Nephron progenitor cell (in vitro differentiated cells): ENCODE measurements at regions not wholly inside any gene's neighbourhood (a gene's known extent, or its start where the extent isn't known, plus 50 kb on each side); places are given as distances from the start of the nearest gene placed in this dataset.
A peak's percentile ranks its signal among the peaks of the same experiment; 100 is the strongest.
"Not testable (repeated sequence)": the region's sequence is repeated elsewhere in the genome, so short reads cannot be mapped to it uniquely, and the experiment has no call there.

ENCODE experiments used
- DNase-seq: peaks from one replicate; pipeline ENCODE4 v3.0.0; 2021
- H3K27ac Mint-ChIP-seq: 2 replicates; pipeline ENCODE4 v1.8.0; 2021; ENCODE audit warnings: mild to moderate bottlenecking, moderate library complexity, mixed read lengths
- H3K27me3 Mint-ChIP-seq: 2 replicates; pipeline ENCODE4 v1.8.0; 2021; ENCODE audit warnings: mild to moderate bottlenecking, low read depth, mixed read lengths; ENCODE audit not compliant: poor library complexity
- H3K36me3 Mint-ChIP-seq: 2 replicates; pipeline ENCODE4 v1.8.0; 2021; ENCODE audit warnings: low read depth, mixed read lengths
- H3K4me1 Mint-ChIP-seq: 2 replicates; pipeline ENCODE4 v1.8.0; 2021; ENCODE audit warnings: mixed read lengths
- H3K4me3 Mint-ChIP-seq: 2 replicates; pipeline ENCODE4 v1.8.0; 2021; ENCODE audit warnings: mild to moderate bottlenecking, moderate library complexity, mixed read lengths
- H3K9me3 Mint-ChIP-seq: 2 replicates; pipeline ENCODE4 v1.8.0; 2021; ENCODE audit warnings: mild to moderate bottlenecking, moderate library complexity, mixed read lengths
- CTCF ChIP-seq: fragments of 200-600 bp; sonication (generic); IDR thresholded peaks from 2 replicates; pipeline ENCODE4 v1.5.0; 2021; ENCODE audit warnings: antibody characterized with exemption

DNA sequence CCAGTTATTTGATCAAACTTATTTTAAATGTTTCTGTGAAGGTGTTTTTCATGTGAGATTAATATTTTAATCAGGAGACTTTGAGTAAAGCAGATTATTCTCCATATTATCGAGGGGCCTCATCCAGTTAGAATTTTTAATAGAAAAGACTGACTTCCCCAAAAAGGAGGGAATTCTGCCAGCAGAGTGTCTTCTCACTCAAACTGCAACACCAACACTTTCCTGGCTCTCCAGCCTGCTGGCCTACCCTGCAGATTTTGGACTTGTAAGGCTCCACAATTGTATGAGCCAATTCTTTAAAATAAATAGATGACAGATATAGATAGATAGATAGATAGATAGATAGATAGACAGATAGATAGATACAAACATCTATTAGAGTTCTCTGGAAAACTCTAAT, 155.7 kb downstream of the SEC23A start:
- Mint-ChIP-seq H3K4me1 (peaks cover 5% of the 10 kb centered on the region), H3K27me3 (no peaks in the 10 kb centered on the region), H3K9me3 (peaks cover 4% of the 10 kb centered on the region), H3K4me3 (no peak overlapping the region), H3K27ac (no peak overlapping the region), H3K36me3 (no peaks in the 10 kb centered on the region)
- TF ChIP-seq CTCF: no peak
- no peak for DNase-seq

DNA sequence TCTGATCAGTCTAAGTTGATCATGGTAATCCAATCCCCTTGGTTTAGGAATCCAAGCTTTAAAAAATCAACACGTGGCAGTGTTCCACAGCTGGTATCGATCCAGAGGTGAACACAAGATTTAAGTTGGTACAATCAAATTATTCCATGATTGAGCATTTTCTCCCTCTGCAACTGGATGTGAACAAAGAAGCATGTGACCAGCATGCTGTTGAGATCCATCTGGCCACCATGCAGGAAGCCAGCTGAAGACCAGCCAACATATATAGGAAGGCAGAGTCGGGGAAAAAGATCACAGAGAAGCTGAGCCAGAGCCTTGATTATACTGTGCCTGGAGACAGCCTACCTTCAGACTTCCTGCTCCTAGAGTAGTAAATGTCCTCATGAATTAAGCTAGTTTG, 158.3 kb downstream of the SEC23A start:
- peaks cover 5% of the 10 kb centered on the region for H3K4me1 Mint-ChIP-seq
- TF ChIP-seq CTCF: no peak
- H3K27ac Mint-ChIP-seq: no peak overlapping the region
- H3K9me3 Mint-ChIP-seq: no peaks in the 10 kb centered on the region
- DNase-seq: no peak
- no peaks in the 10 kb centered on the region for H3K36me3 Mint-ChIP-seq
- H3K27me3 Mint-ChIP-seq: no peaks in the 10 kb centered on the region
- H3K4me3 Mint-ChIP-seq: no peak overlapping the region

DNA sequence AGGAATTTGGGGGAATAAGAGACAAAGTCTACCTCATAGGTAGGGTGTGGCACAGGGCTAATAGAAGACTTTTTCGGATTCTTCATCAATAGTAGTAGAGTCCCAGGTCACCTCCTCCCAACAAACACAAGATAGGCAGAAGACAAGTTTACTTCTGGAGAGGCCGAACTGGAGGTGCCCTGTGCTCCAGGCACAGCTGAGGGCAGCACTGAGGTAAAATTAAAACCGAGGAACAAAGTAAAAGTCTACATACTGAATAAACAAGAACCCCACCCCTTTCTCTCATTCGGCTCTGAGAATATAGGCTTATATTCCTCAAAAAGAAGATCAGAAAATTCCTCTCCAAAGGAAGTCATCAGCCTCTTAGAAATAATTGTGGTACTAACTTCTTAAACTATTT, 161.5 kb downstream of the SEC23A start:
- peaks cover 5% of the 10 kb centered on the region for H3K4me1 Mint-ChIP-seq
- no peak overlapping the region for H3K4me3 Mint-ChIP-seq
- no peaks in the 10 kb centered on the region for H3K27me3 Mint-ChIP-seq
- no peak for TF ChIP-seq CTCF
- peaks cover 15% of the 10 kb centered on the region for H3K9me3 Mint-ChIP-seq
- no peak for DNase-seq
- no peak overlapping the region for H3K27ac Mint-ChIP-seq
- H3K36me3 Mint-ChIP-seq: no peaks in the 10 kb centered on the region

DNA sequence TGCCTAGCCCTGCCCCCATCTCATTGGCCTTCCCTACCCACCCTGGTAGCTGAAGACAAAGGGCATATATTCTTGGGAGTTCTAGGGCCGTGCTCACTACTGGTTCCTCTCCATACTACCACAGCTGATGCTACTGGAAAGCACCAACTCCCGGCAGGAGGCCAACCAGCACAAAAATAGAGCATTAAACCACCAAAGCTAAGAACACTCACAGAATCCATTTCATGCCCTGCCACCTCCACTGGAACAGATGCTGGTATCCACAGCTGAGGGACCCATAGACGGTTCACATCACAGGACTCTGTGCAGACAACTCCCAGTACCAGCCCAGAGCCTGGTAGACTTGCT, 170.4 kb downstream of the SEC23A start:
- H3K27me3 Mint-ChIP-seq, H3K27ac Mint-ChIP-seq, DNase-seq, H3K36me3 Mint-ChIP-seq, H3K4me3 Mint-ChIP-seq: not testable (repeated sequence)
- Mint-ChIP-seq H3K4me1 (peaks cover 28% of the 10 kb centered on the region), H3K9me3 (peaks cover 36% of the 10 kb centered on the region)

DNA sequence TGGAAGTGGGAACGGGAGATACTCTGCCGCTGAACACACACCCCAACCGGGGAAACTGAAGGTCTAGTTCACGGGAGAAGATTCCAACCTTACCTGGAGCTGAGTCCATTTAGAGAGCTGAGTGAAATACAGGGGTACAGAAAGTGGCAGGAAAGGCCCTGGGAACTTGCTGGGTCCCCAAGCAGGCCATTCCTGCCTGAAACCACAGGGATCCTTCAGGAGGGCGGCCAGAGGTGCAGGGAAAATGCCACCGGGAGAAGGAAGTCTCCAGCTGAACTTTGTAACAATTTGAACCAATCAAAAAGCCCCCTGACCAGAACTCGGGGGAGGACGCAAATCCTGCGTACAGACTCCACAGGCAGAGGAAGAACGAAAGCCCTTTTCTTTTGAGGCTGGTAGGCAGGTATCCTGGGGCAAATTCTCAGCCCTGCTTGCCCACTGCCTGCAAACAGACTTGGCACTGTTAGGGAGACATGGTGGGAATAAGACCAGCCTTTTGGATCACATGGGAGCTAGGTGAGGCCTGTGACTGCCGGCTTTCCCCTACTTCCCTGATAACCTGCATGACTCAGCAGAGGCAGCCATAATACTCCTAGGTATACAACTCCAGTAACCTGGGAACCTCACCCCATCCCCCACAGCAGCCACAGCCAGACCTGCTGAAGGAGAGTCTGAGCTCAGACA, 170.9 kb downstream of the SEC23A start:
- no peak for DNase-seq

GRCh38 chr14:38930898-38931297, 172.1 kb downstream of the SEC23A start:
- TF ChIP-seq CTCF: no peak
- H3K4me3 Mint-ChIP-seq: no peak overlapping the region
- H3K36me3 Mint-ChIP-seq: no peaks in the 10 kb centered on the region
- no peaks in the 10 kb centered on the region for H3K27me3 Mint-ChIP-seq
- peak overlapping the region; percentile 45 for H3K27ac Mint-ChIP-seq
- peaks cover 25% of the 10 kb centered on the region for H3K9me3 Mint-ChIP-seq
- no peak for DNase-seq
- H3K4me1 Mint-ChIP-seq: peaks cover 28% of the 10 kb centered on the region

More for the DNA sequence above, 170.9 kb downstream of the SEC23A start:
- Mint-ChIP-seq H3K36me3 (no peaks in the 10 kb centered on the region), H3K27ac (peak overlapping the region; percentile 84), H3K4me3 (no peak overlapping the region), H3K9me3 (peaks cover 31% of the 10 kb centered on the region), H3K4me1 (peaks cover 28% of the 10 kb centered on the region), H3K27me3 (no peaks in the 10 kb centered on the region)
- TF ChIP-seq CTCF: no peak
